ENCODE measurements at regions not wholly inside any gene's neighbourhood (a gene's known extent, or its start where the extent isn't known, plus 50 kb on each side); places are given as distances from the start of the nearest gene placed in this dataset.

DNA sequence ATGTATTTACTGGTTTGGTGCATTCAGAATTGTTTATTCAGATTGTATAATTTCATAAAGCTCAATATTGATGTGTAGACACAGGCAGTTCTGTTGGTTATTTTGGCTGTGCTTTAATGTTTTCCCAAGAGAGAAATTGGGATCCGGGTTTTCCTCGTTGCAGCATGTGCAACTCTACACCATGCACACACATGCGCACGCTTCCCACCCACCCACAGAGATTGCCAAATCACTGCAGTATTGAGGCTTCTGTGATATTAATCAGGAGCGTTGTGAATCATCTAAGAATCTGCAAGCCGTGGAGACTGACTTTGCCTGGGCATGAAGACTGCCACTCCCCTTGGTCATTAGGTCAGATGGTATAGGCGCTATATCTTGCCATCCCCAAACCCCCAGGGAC is 571.5 kb downstream of the SLC4A3 start:
- TF ChIP-seq, protein P1, sequence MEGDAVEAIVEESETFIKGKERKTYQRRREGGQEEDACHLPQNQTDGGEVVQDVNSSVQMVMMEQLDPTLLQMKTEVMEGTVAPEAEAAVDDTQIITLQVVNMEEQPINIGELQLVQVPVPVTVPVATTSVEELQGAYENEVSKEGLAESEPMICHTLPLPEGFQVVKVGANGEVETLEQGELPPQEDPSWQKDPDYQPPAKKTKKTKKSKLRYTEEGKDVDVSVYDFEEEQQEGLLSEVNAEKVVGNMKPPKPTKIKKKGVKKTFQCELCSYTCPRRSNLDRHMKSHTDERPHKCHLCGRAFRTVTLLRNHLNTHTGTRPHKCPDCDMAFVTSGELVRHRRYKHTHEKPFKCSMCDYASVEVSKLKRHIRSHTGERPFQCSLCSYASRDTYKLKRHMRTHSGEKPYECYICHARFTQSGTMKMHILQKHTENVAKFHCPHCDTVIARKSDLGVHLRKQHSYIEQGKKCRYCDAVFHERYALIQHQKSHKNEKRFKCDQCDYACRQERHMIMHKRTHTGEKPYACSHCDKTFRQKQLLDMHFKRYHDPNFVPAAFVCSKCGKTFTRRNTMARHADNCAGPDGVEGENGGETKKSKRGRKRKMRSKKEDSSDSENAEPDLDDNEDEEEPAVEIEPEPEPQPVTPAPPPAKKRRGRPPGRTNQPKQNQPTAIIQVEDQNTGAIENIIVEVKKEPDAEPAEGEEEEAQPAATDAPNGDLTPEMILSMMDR (IDR thresholded peaks at IDR 0.05; ENCODE audit: insufficient read depth, low read depth, low read length) = no peak
- no peak overlapping the region for H3K4me3 ChIP-seq (ENCODE audit: low read depth, low read length)
- peak; percentile 76 for DNase-seq (ENCODE audit: low read depth)

DNA sequence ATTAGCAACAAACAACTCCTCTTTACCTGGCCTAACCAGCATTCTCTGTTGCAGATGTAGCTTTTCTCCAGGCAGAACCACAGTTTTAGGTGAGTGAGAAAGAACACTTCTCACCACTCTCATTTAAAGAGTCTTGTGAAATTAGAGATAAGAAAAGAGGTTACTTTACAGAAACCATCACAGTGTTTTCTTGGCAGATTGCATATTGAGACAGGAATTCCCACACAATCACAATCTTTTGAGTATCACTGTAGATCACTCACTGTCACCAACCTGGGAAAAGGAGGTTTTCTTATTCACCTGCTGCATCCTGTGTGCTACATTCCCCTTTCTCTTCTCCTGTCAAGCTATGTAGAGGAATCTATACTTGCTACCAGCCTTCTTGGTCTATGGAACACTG is 574.6 kb downstream of the SLC4A3 start:
- H3K4me3 ChIP-seq (ENCODE audit: low read depth, low read length) = no peak overlapping the region
- DNase-seq (ENCODE audit: low read depth) = no peak
- TF ChIP-seq, protein P1 (IDR thresholded peaks at IDR 0.05; ENCODE audit: insufficient read depth, low read depth, low read length) = no peak

DNA sequence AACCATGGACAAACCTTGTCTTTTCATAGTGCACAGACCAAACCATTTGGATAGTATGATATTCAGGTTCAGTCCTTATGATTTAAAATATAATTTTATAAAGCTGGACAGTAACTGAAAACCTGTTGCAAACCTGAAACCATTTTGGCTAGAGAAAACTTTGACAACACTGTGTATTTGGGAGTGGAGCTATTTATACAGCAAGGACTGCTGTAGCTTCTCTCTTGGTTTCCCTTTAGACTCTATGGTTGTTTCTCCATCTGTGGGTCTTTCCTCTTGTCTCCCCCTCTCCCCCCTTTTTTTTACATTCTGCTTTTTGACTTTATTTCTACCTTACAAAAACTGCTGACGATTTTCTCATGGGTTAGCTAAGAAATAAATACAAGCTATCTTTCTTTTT is 581.7 kb downstream of the SLC4A3 start:
- no peak overlapping the region for H3K4me3 ChIP-seq (ENCODE audit: low read depth, low read length)
- no peak for DNase-seq (ENCODE audit: low read depth)
- TF ChIP-seq, protein P1 (IDR thresholded peaks at IDR 0.05; ENCODE audit: insufficient read depth, low read depth, low read length) = no peak

DNA sequence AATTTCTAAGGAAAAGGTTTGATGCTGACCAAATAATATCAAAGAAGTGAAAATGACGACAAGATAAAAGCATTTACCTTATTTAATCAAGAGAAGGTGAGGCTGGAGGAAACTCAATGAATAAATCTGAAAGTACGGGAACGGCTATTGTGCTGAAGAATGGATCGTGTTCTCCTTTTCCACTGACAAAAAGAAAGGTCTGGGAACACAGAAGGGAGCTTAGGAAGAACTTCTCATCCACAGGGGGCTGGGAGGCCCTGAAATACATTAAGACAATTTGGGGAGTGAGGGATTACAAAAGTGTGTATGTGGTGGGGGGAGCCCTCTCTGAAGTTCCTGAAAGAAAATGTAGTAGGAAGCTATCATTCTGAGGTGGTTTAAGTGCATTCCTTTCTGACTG is 582.3 kb downstream of the SLC4A3 start:
- no peak overlapping the region for H3K4me3 ChIP-seq (ENCODE audit: low read depth, low read length)
- DNase-seq (ENCODE audit: low read depth) = no peak
- TF ChIP-seq, protein P1 (IDR thresholded peaks at IDR 0.05; ENCODE audit: insufficient read depth, low read depth, low read length) = no peak

DNA sequence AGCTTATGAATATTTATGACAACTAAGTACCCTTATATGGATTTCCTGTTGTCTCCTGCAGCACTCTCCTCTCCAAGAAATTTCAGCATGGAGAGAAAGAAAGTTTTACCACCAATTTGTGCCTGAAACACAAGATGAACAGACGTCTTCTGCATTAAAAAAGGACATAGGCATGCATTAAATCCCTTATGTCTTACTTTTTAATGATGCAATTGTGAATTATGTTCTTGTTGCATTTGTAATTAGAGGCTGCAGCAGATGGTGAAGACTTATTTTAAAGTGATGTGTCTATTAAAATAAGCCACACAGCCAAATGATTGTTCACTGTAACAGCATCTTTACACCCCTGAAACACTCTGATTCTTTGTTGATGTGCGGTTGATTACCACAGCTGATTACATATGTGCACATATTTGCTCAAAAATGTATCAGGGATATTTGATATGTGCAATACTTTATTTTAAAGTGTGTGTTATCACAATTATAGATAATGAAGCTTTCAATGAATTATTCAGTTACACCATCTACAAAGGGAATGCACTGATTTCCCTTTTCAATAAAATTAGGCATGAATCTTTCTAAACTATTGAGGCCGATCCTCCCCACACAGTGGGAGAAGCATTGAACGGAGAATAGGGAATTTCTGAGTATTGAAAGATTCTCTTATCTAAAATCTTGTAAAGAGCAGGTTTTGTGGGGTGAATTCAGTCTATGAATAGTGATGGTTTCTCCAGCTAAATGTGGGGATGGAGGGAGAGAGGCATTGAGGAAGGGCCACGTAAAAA is 585.1 kb downstream of the SLC4A3 start:
- H3K4me3 ChIP-seq (ENCODE audit: low read depth, low read length) = no peak overlapping the region
- no peak for DNase-seq (ENCODE audit: low read depth)
- TF ChIP-seq, protein P1 (IDR thresholded peaks at IDR 0.05; ENCODE audit: insufficient read depth, low read depth, low read length) = no peak

DNA sequence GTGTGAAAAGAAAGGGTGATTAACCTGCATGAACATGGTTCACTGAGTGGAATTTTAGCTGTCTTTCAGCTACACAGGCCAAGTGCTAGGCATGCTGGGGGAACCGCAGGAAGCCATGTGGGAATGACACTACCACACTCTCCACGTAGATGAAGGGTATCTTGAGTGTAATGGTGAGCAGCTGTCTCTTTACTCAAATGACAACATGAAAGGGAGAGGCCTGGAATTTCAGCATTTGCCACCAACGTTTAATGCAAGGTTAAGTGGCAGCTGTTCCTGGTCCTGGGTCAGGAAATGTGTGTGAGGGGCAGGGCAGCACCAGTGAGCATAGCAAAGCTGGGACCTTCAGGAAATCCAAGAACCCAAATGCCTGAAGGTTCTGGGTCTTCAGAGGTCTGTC is 588.4 kb downstream of the SLC4A3 start:
- no peak for DNase-seq (ENCODE audit: low read depth)
- no peak overlapping the region for H3K4me3 ChIP-seq (ENCODE audit: low read depth, low read length)
- TF ChIP-seq, protein P1 (IDR thresholded peaks at IDR 0.05; ENCODE audit: insufficient read depth, low read depth, low read length) = no peak

DNA sequence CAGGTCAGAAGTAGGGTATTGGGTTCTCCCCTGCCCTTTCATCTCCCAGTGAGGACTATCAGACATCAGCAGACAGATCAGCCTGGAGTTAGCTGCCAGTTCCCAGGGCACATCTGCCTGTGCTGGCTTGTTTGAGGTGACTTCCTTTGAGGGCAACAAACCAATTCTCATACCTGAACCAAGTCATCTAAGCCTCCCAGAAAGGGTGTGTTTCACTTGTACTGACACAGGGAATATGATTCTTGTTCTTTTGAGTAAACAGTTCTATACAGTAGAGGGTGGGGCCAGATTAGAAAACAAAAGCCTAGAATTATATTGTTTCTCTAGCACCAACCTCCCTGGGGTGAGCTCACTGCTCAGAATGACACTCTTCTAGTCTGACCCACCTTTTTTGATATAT is 591.9 kb downstream of the SLC4A3 start:
- DNase-seq (ENCODE audit: low read depth) = no peak
- TF ChIP-seq, protein P1 (IDR thresholded peaks at IDR 0.05; ENCODE audit: insufficient read depth, low read depth, low read length) = no peak
- H3K4me3 ChIP-seq (ENCODE audit: low read depth, low read length) = no peak overlapping the region
